CD4-positive, alpha-beta T cell (primary cell): ENCODE measurements at regions not wholly inside any gene's neighbourhood (a gene's known extent, or its start where the extent isn't known, plus 50 kb on each side); places are given as distances from the start of the nearest gene placed in this dataset.
"Not testable (repeated sequence)": the region's sequence is repeated elsewhere in the genome, so short reads cannot be mapped to it uniquely, and the experiment has no call there.

ENCODE experiments used
- ATAC-seq: fragments of 200-7000 bp; cut with Tn5 transposase; one replicate; pipeline ENCODE4 v1.10.0; 2022; ENCODE audit warnings: mild to moderate bottlenecking; ENCODE audit not compliant: poor library complexity
- CTCF ChIA-PET: fragments of 350-600 bp; sonication (Branson Sonifier 250); formaldehyde crosslinking; loops from one replicate; lab custom pipeline; 2021; ENCODE audit warnings: antibody characterized with exemption, inconsistent platforms; lab: Charles Lee
- POLR2A ChIA-PET: fragments of 350-600 bp; sonication (Branson Sonifier 250); formaldehyde crosslinking; loops from one replicate; lab custom pipeline; 2021; ENCODE audit warnings: antibody characterized with exemption, inconsistent platforms; lab: Charles Lee
- DNase-seq, 14 experiments: peaks; one replicate each; pipeline ENCODE4 v3.0.0-alpha.2; 2013 to 2020; ENCODE audit warnings: mixed read lengths in 2 of 14
- H3K27ac ChIP-seq, 2 donors: one replicate each; pipeline versions ENCODE4 v1.5.1 to v1.7.0; 2013; ENCODE audit warnings: low read length in 2 of 2, low read depth in 1 of 2, mild to moderate bottlenecking in 1 of 2
- H3K27me3 ChIP-seq, 2 experiments: 1 replicate in 1 of 2; 2 replicates in 1 of 2; pipeline versions ENCODE4 v1.6.1 to v1.7.0; 2013; ENCODE audit warnings: low read length in 2 of 2, control low read depth in 1 of 2, mild to moderate bottlenecking in 1 of 2, moderate library complexity in 1 of 2; ENCODE audit not compliant: insufficient read depth in 2 of 2, control insufficient read depth in 1 of 2
- H3K36me3 ChIP-seq: one replicate; pipeline ENCODE4 v1.6.1; 2013; ENCODE audit warnings: low read length, control low read depth; ENCODE audit not compliant: insufficient read depth
- H3K4me1 ChIP-seq: one replicate; pipeline ENCODE4 v1.6.1; 2013; ENCODE audit warnings: low read length, control low read depth; ENCODE audit not compliant: insufficient read depth
- H3K4me3 ChIP-seq: one replicate; pipeline ENCODE4 v1.5.1; 2013; ENCODE audit warnings: mild to moderate bottlenecking, low read length, moderate library complexity
- H3K9me3 ChIP-seq, 2 experiments: 1 replicate in 1 of 2; 2 replicates in 1 of 2; pipeline versions ENCODE4 v1.6.1 to v1.7.0; 2013; ENCODE audit warnings: low read length in 2 of 2, mild to moderate bottlenecking in 2 of 2, control low read depth in 1 of 2, moderate library complexity in 1 of 2; ENCODE audit not compliant: control insufficient read depth in 1 of 2, insufficient read depth in 1 of 2
- H3K27ac Mint-ChIP-seq: one replicate; pipeline ENCODE4 v1.8.0; 2020; ENCODE audit warnings: mixed read lengths
- H3K27me3 Mint-ChIP-seq: one replicate; pipeline ENCODE4 v1.8.0; 2021; ENCODE audit warnings: mixed read lengths
- H3K36me3 Mint-ChIP-seq: one replicate; pipeline ENCODE4 v1.8.0; 2021; ENCODE audit warnings: low read depth, mixed read lengths
- H3K4me1 Mint-ChIP-seq: one replicate; pipeline ENCODE4 v1.8.0; 2021; ENCODE audit warnings: low read depth, mixed read lengths
- H3K4me3 Mint-ChIP-seq: one replicate; pipeline ENCODE4 v1.8.0; 2020; ENCODE audit warnings: mild to moderate bottlenecking, mixed read lengths
- H3K9me3 Mint-ChIP-seq: one replicate; pipeline ENCODE4 v1.8.0; 2020; ENCODE audit warnings: mixed read lengths
- intact Hi-C, 2 experiments: fragments of 100-400 bp; cut with DNase I in 1 of 2; cut with micrococcal nuclease in 1 of 2; formaldehyde crosslinking; loops; one replicate each; pipeline versions ENCODE4 v1.15.1 to v1.9.0; 2023 to 2025; cut with DNase I, micrococcal nuclease

- H3K27ac ChIP-seq, intact Hi-C loops, H3K4me1 Mint-ChIP-seq, CTCF ChIA-PET, H3K36me3 Mint-ChIP-seq, POLR2A ChIA-PET, H3K4me3 Mint-ChIP-seq, H3K36me3 ChIP-seq, H3K4me3 ChIP-seq, H3K9me3 ChIP-seq, H3K9me3 Mint-ChIP-seq, ATAC-seq, H3K27me3 ChIP-seq, H3K27ac Mint-ChIP-seq, DNase-seq, H3K4me1 ChIP-seq, H3K27me3 Mint-ChIP-seq: not testable (repeated sequence)
Measured at GRCh38 chr11:67910803-67911202, 93.1 kb downstream of the UNC93B1 start.

- intact Hi-C loops, H3K4me1 ChIP-seq, CTCF ChIA-PET, H3K27me3 Mint-ChIP-seq, H3K36me3 ChIP-seq, H3K27ac ChIP-seq, POLR2A ChIA-PET, ATAC-seq, H3K9me3 Mint-ChIP-seq, H3K4me1 Mint-ChIP-seq, H3K27ac Mint-ChIP-seq, H3K4me3 ChIP-seq, H3K27me3 ChIP-seq, H3K4me3 Mint-ChIP-seq, H3K9me3 ChIP-seq, DNase-seq, H3K36me3 Mint-ChIP-seq: not testable (repeated sequence)
Measured at GRCh38 chr11:67906969-67907368, 96.9 kb downstream of the UNC93B1 start.

- H3K4me1 ChIP-seq, H3K36me3 Mint-ChIP-seq, DNase-seq, H3K36me3 ChIP-seq, H3K9me3 Mint-ChIP-seq, H3K27ac ChIP-seq, H3K9me3 ChIP-seq, H3K4me3 Mint-ChIP-seq, POLR2A ChIA-PET, intact Hi-C loops, H3K27ac Mint-ChIP-seq, ATAC-seq, H3K4me3 ChIP-seq, H3K27me3 Mint-ChIP-seq, H3K4me1 Mint-ChIP-seq, H3K27me3 ChIP-seq, CTCF ChIA-PET: not testable (repeated sequence)
Measured at GRCh38 chr11:67899462-67899861, 104.4 kb downstream of the UNC93B1 start.

GRCh38 chr11:67893487-67893886 lies 110.4 kb downstream of the UNC93B1 start:
- H3K27me3 ChIP-seq, H3K4me3 ChIP-seq, CTCF ChIA-PET, ATAC-seq, POLR2A ChIA-PET, H3K27me3 Mint-ChIP-seq, H3K27ac Mint-ChIP-seq, DNase-seq, H3K4me1 Mint-ChIP-seq, H3K36me3 ChIP-seq, H3K9me3 Mint-ChIP-seq, H3K27ac ChIP-seq, H3K4me1 ChIP-seq, H3K9me3 ChIP-seq, intact Hi-C loops, H3K4me3 Mint-ChIP-seq: not testable (repeated sequence)
- peaks cover 26% of the 10 kb centered on the region for H3K36me3 Mint-ChIP-seq

GRCh38 chr11:67889646-67890045 lies 114.3 kb downstream of the UNC93B1 start:
- POLR2A ChIA-PET, H3K9me3 Mint-ChIP-seq, H3K27ac ChIP-seq, CTCF ChIA-PET, H3K27me3 ChIP-seq, H3K36me3 ChIP-seq, H3K4me3 ChIP-seq, H3K9me3 ChIP-seq, H3K27me3 Mint-ChIP-seq, ATAC-seq, H3K4me3 Mint-ChIP-seq, intact Hi-C loops, DNase-seq: not testable (repeated sequence)
- Mint-ChIP-seq H3K4me1 (peaks cover 29% of the 10 kb centered on the region), H3K27ac (peak overlapping the region; percentile 3), H3K36me3 (peaks cover 31% of the 10 kb centered on the region)
- H3K4me1 ChIP-seq, result peaks cover 15% of the 10 kb centered on the region

GRCh38 chr11:67888056-67888455 lies 115.8 kb downstream of the UNC93B1 start:
- H3K36me3 ChIP-seq, H3K27me3 Mint-ChIP-seq, ATAC-seq, H3K4me3 ChIP-seq, POLR2A ChIA-PET, H3K9me3 Mint-ChIP-seq, CTCF ChIA-PET, H3K9me3 ChIP-seq, intact Hi-C loops, H3K27ac ChIP-seq, H3K27me3 ChIP-seq: not testable (repeated sequence)
- peak overlapping the region; percentile 17 for H3K4me3 Mint-ChIP-seq
- peak in 1 of 14 experiments; percentile 53 for DNase-seq
- H3K36me3 Mint-ChIP-seq, result peaks cover 21% of the 10 kb centered on the region
- peaks cover 45% of the 10 kb centered on the region for H3K4me1 Mint-ChIP-seq
- H3K4me1 ChIP-seq, result peaks cover 24% of the 10 kb centered on the region
- H3K27ac Mint-ChIP-seq, result peak overlapping the region; percentile 50

GRCh38 chr11:67886672-67887071 lies 117.2 kb downstream of the UNC93B1 start:
- H3K27ac Mint-ChIP-seq, result peak overlapping the region; percentile 96
- peaks cover 12% of the 10 kb centered on the region for H3K36me3 Mint-ChIP-seq

More at GRCh38 chr11:67886672-67887071, 117.2 kb downstream of the UNC93B1 start:
- H3K27ac ChIP-seq, H3K4me3 ChIP-seq, ATAC-seq, DNase-seq, H3K9me3 ChIP-seq, CTCF ChIA-PET, H3K27me3 Mint-ChIP-seq, H3K9me3 Mint-ChIP-seq, intact Hi-C loops, H3K36me3 ChIP-seq, POLR2A ChIA-PET, H3K27me3 ChIP-seq: not testable (repeated sequence)
- peaks cover 24% of the 10 kb centered on the region for H3K4me1 ChIP-seq
- Mint-ChIP-seq H3K4me3 (peak overlapping the region; percentile 96), H3K4me1 (peaks cover 47% of the 10 kb centered on the region)
